Upper lobe of right lung (tissue), 1 donor: ENCODE measurements at regions not wholly inside any gene's neighbourhood (a gene's known extent, or its start where the extent isn't known, plus 50 kb on each side); places are given as distances from the start of the nearest gene placed in this dataset.

Experiments
- ATAC-seq: fragments of 200-7000 bp; cut with Tn5 transposase; one replicate; pipeline ENCODE4 v1.9.1; 2020; ENCODE audit warnings: mild to moderate bottlenecking, moderate library complexity
- DNase-seq: peaks from one replicate; pipeline ENCODE4 v3.0.0-alpha.2; 2020
- H3K27ac ChIP-seq: fragments of 200-600 bp; one replicate; pipeline ENCODE4 v1.8.0; 2022
- H3K27me3 ChIP-seq: fragments of 200-600 bp; one replicate; pipeline ENCODE4 v1.8.0; 2022; ENCODE audit warnings: mild to moderate bottlenecking
- H3K36me3 ChIP-seq: fragments of 200-600 bp; one replicate; pipeline ENCODE4 v1.8.0; 2022
- H3K4me1 ChIP-seq: fragments of 200-600 bp; one replicate; pipeline ENCODE4 v1.8.0; 2022
- H3K4me3 ChIP-seq: fragments of 200-600 bp; one replicate; pipeline ENCODE4 v1.8.0; 2022; ENCODE audit warnings: mild to moderate bottlenecking
- H3K9me3 ChIP-seq: fragments of 200-600 bp; one replicate; pipeline ENCODE4 v1.8.0; 2022
- CTCF ChIP-seq: fragments of 200-600 bp; IDR thresholded peaks from one replicate; pipeline ENCODE4 v1.8.0; 2022; ENCODE audit warnings: antibody characterized with exemption
- intact Hi-C: fragments of 100-400 bp; cut with DNase I; formaldehyde crosslinking; loops from one replicate; pipeline ENCODE4 v1.11.0; 2022
- donor health status: DM: no; HTN: yes; CAD: no; lungs with severe emphysema.

DNA sequence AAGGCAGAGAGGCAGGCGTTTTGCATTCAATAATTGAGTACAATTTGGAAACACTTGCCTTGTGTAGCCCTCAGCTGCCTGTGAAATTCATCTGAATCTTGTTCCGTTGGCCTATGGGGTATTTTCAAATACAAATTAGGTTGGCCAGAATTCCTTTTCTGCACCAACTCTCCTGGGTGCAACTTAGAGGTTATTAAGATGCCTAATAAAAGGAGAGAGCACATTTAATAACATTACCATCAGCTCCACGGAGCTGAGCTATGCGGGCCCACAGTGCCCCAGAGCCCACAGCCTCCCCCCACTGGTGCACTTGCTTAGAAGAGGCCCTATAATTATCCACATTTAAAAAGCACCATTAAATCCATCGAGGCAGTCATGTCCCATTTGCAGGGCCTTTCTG is 367.6 kb upstream of the CLINT1 start:
- no peaks in the 10 kb centered on the region for H3K36me3 ChIP-seq
- H3K9me3 ChIP-seq = no peaks in the 10 kb centered on the region
- no peak overlapping the region for H3K4me3 ChIP-seq
- no peaks in the 10 kb centered on the region for H3K27me3 ChIP-seq
- no peak for TF ChIP-seq CTCF
- DNase-seq (no peak), ATAC-seq (no peak)
- intact Hi-C loops = no loop called here
- no peaks in the 10 kb centered on the region for H3K4me1 ChIP-seq
- no peak overlapping the region for H3K27ac ChIP-seq

GRCh38 chr5:158224253-158224652 is 365.3 kb upstream of the CLINT1 start:
- no peak overlapping the region for H3K27ac ChIP-seq
- DNase-seq (no peak), ATAC-seq (peak; percentile 84)
- no peak for TF ChIP-seq CTCF
- no peaks in the 10 kb centered on the region for H3K4me1 ChIP-seq
- no peaks in the 10 kb centered on the region for H3K27me3 ChIP-seq
- no peaks in the 10 kb centered on the region for H3K36me3 ChIP-seq
- intact Hi-C loops = no loop called here
- H3K4me3 ChIP-seq = no peak overlapping the region
- no peaks in the 10 kb centered on the region for H3K9me3 ChIP-seq

DNA sequence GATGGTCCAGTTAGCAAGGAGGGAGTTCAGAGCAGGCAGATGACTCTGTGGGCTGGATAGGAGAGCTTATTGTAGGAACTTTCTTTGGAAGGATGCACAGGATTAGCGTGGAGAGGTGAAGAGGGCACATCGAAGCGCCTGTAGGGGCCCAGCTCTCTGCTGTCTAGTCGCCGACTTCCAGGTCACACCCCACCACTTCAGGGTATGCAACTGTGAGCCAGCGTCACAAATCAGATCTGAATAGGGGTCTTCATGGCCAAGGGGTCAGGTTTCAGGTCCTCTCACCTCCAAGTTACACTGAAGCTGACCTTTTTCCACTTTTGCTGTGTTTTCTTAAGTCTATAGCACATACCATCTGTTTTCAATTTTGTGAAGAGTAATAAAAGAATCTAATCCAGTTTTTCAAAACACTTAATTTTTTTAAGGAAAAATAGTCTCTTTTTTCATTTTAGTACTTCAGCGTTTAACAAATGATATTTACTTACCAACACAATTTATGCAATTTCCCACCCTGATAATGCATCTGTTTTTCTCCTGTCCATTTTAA is 364.2 kb upstream of the CLINT1 start:
- Histone ChIP-seq H3K9me3 (no peaks in the 10 kb centered on the region), H3K4me1 (no peaks in the 10 kb centered on the region), H3K27ac (no peak overlapping the region), H3K36me3 (no peaks in the 10 kb centered on the region), H3K4me3 (no peak overlapping the region), H3K27me3 (no peaks in the 10 kb centered on the region)
- DNase-seq (no peak), ATAC-seq (no peak)
- TF ChIP-seq CTCF = no peak
- intact Hi-C loops = no loop called here

DNA sequence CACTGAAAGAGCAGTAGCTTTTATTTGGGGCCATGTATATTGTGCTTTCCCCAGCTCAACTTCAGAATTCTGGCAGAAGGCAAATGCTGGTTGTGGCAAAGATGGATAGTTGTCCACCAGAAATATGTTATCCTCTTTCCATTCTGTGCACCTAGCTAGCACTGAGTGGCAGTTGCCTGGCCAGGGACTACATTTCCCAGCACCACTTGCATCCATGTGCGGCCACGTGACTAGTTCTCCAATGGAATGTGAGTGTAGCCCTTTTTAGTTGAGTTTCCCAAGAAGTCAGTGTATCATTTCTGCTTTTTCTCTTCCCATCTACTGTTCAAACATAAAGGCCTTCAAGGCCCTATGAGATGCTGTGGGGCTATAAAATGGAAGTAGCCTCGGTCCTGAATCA is 354.0 kb upstream of the CLINT1 start:
- no peaks in the 10 kb centered on the region for H3K9me3 ChIP-seq
- ATAC-seq = peak; percentile 43
- no peak overlapping the region for H3K27ac ChIP-seq
- H3K27me3 ChIP-seq = no peaks in the 10 kb centered on the region
- TF ChIP-seq CTCF = no peak
- no peak for DNase-seq
- intact Hi-C loops = no loop called here
- H3K4me3 ChIP-seq = no peak overlapping the region
- no peaks in the 10 kb centered on the region for H3K36me3 ChIP-seq
- H3K4me1 ChIP-seq = no peaks in the 10 kb centered on the region

- Histone ChIP-seq H3K4me1 (no peaks in the 10 kb centered on the region), H3K9me3 (no peaks in the 10 kb centered on the region), H3K36me3 (no peaks in the 10 kb centered on the region), H3K27me3 (no peaks in the 10 kb centered on the region), H3K27ac (no peak overlapping the region), H3K4me3 (no peak overlapping the region)
- TF ChIP-seq CTCF = no peak
- DNase-seq (no peak), ATAC-seq (no peak)
- intact Hi-C loops = no loop called here
Observed at GRCh38 chr5:158212237-158212636, 353.3 kb upstream of the CLINT1 start.
